Left ventricle myocardium inferior (tissue), 1 donor: ENCODE measurements at regions not wholly inside any gene's neighbourhood (a gene's known extent, or its start where the extent isn't known, plus 50 kb on each side); places are given as distances from the start of the nearest gene placed in this dataset.

ENCODE experiments used
- DNase-seq: peaks from one replicate; pipeline ENCODE4 v3.0.0-alpha.2; 2020
- H3K27ac ChIP-seq: fragments of 200-600 bp; replicated peaks from 2 replicates; pipeline ENCODE4 v1.8.0; 2021
- H3K27me3 ChIP-seq: fragments of 200-600 bp; 2 replicates; pipeline ENCODE4 v1.8.0; 2021; ENCODE audit warnings: low read depth
- H3K36me3 ChIP-seq: fragments of 200-600 bp; 2 replicates; pipeline ENCODE4 v1.8.0; 2021
- H3K4me1 ChIP-seq: fragments of 200-600 bp; 2 replicates; pipeline ENCODE4 v1.8.0; 2021
- H3K4me3 ChIP-seq: fragments of 200-600 bp; 2 replicates; pipeline ENCODE4 v1.8.0; 2021; ENCODE audit warnings: mild to moderate bottlenecking, moderate library complexity
- H3K9me3 ChIP-seq: fragments of 200-600 bp; replicated peaks from 2 replicates; pipeline ENCODE4 v1.8.0; 2021
- intact Hi-C: fragments of 100-400 bp; cut with micrococcal nuclease; formaldehyde crosslinking; loops from one replicate; pipeline ENCODE4 v1.11.0; 2022
- TF ChIP-seq, protein P1 (sequence below): fragments of 200-600 bp; IDR thresholded peaks from 2 replicates; pipeline ENCODE4 v1.8.0; 2021; ENCODE audit warnings: antibody characterized with exemption, mild to moderate bottlenecking, borderline replicate concordance
- donor health status: DM: no; HTN: yes; CAD: no; lungs with severe emphysema.

DNA sequence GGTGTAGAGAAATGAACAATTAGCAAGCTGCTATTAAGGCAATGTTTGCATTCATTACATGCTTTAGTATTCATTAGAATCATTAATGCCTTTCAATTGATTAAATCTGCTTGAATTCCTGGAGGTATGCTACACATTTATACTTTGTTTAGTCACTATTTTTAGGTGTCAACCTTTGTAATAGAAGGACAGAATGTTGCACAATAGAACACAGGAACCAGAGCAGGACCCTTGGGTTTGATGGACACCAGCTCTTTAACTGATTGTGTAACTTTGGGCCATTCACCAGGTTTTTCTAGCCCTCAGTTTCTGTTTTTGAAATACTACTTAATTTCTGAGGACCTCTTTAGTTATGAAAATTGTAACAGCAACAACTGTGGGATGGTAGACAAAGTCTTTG is 317.6 kb upstream of the UMPS start:
- intact Hi-C loops: no loop called here
- peaks cover 13% of the 10 kb centered on the region for H3K4me1 ChIP-seq
- H3K4me3 ChIP-seq: no peak overlapping the region
- H3K27me3 ChIP-seq: no peaks in the 10 kb centered on the region
- no peak for DNase-seq
- H3K36me3 ChIP-seq: peaks cover 33% of the 10 kb centered on the region
- no peaks in the 10 kb centered on the region for H3K9me3 ChIP-seq
- TF ChIP-seq, protein P1, sequence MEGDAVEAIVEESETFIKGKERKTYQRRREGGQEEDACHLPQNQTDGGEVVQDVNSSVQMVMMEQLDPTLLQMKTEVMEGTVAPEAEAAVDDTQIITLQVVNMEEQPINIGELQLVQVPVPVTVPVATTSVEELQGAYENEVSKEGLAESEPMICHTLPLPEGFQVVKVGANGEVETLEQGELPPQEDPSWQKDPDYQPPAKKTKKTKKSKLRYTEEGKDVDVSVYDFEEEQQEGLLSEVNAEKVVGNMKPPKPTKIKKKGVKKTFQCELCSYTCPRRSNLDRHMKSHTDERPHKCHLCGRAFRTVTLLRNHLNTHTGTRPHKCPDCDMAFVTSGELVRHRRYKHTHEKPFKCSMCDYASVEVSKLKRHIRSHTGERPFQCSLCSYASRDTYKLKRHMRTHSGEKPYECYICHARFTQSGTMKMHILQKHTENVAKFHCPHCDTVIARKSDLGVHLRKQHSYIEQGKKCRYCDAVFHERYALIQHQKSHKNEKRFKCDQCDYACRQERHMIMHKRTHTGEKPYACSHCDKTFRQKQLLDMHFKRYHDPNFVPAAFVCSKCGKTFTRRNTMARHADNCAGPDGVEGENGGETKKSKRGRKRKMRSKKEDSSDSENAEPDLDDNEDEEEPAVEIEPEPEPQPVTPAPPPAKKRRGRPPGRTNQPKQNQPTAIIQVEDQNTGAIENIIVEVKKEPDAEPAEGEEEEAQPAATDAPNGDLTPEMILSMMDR: no peak
- no peak overlapping the region for H3K27ac ChIP-seq

- H3K4me3 ChIP-seq: no peak overlapping the region
- intact Hi-C loops: no loop called here
- H3K9me3 ChIP-seq: no peaks in the 10 kb centered on the region
- TF ChIP-seq, protein P1: no peak
- H3K36me3 ChIP-seq: peaks cover 33% of the 10 kb centered on the region
- no peak overlapping the region for H3K27ac ChIP-seq
- no peak for DNase-seq
- H3K27me3 ChIP-seq: no peaks in the 10 kb centered on the region
- peaks cover 13% of the 10 kb centered on the region for H3K4me1 ChIP-seq
Observed at GRCh38 chr3:124413393-124413792, 316.9 kb upstream of the UMPS start.

GRCh38 chr3:124413989-124414598 is 316.2 kb upstream of the UMPS start:
- H3K27me3 ChIP-seq: no peaks in the 10 kb centered on the region
- TF ChIP-seq, protein P1: no peak
- peaks cover 10% of the 10 kb centered on the region for H3K4me1 ChIP-seq
- H3K4me3 ChIP-seq: no peak overlapping the region
- no peak overlapping the region for H3K27ac ChIP-seq
- intact Hi-C loops: no loop called here
- DNase-seq: no peak
- H3K9me3 ChIP-seq: no peaks in the 10 kb centered on the region
- H3K36me3 ChIP-seq: peaks cover 35% of the 10 kb centered on the region

DNA sequence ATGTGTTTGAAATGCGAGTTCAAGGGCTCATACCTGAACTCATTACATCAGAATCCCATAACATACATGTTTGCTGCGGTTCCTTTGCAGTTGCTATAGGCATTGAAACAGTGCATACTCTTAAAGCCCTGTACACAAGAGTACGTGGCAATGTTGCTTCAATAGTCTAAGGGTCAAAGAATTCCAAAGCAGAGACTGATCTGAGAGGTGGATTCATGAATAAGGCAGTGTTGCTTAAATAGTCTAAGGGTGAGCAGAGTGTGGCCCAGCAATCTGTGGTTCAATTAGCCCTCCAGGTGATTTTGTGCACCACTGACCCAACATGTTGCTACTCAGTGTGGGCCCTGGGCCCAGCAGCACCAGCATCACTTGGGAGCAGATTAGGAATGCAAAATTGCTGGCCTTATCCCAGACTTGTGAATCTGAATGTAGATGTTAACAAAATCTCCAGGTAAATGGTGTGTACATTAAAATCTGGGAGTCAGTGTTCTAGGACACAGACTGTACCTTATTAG is 314.7 kb upstream of the UMPS start:
- DNase-seq: no peak
- peaks cover 13% of the 10 kb centered on the region for H3K4me1 ChIP-seq
- no peak overlapping the region for H3K27ac ChIP-seq
- intact Hi-C loops: no loop called here
- TF ChIP-seq, protein P1: no peak
- no peak overlapping the region for H3K4me3 ChIP-seq
- H3K9me3 ChIP-seq: no peaks in the 10 kb centered on the region
- H3K36me3 ChIP-seq: peaks cover 39% of the 10 kb centered on the region
- no peaks in the 10 kb centered on the region for H3K27me3 ChIP-seq

GRCh38 chr3:124419303-124419702 is 310.9 kb upstream of the UMPS start:
- TF ChIP-seq, protein P1: no peak
- H3K27ac ChIP-seq: no peak overlapping the region
- no peak overlapping the region for H3K4me3 ChIP-seq
- intact Hi-C loops: no loop called here
- peaks cover 41% of the 10 kb centered on the region for H3K36me3 ChIP-seq
- H3K9me3 ChIP-seq: no peaks in the 10 kb centered on the region
- peaks cover 18% of the 10 kb centered on the region for H3K4me1 ChIP-seq
- no peaks in the 10 kb centered on the region for H3K27me3 ChIP-seq
- DNase-seq: no peak
